GM18502 (cell line): ENCODE measurements at regions not wholly inside any gene's neighbourhood (a gene's known extent, or its start where the extent isn't known, plus 50 kb on each side); places are given as distances from the start of the nearest gene placed in this dataset.

Experiments
- ATAC-seq: cut with Tn5 transposase; IDR thresholded peaks from one replicate; pipeline ENCODE4 v1.9.1; 2021; ENCODE audit warnings: mild to moderate bottlenecking; ENCODE audit not compliant: unreplicated experiment, poor library complexity

GRCh38 chr12:125458552-125459268 lies 393.5 kb downstream of the AACS start:
- ATAC-seq, result no peak

DNA sequence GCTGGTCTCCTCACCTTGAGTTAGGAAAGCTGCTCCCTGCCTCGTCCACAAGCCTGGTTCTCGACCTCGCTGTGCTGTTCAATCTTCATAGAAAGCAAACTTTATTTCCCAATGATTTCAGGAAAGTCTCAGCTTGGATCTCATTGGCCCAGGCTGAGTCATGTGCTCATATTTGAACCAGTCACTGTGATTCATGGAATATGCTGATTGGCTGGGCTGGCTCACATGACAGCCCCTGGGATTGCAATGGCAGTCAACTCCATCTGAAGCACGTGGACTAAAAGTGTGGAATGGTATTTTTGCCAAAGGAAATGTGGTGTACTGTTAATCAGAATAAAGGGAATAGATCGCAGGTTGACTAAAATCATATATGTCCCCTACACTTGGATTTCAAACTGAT lies 396.6 kb downstream of the AACS start:
- no peak for ATAC-seq

- no peak for ATAC-seq
These were observed 398.2 kb downstream of the AACS start for GRCh38 chr12:125463386-125463785.

- ATAC-seq, result no peak
These were observed 402.1 kb downstream of the AACS start for GRCh38 chr12:125467363-125467762.

DNA sequence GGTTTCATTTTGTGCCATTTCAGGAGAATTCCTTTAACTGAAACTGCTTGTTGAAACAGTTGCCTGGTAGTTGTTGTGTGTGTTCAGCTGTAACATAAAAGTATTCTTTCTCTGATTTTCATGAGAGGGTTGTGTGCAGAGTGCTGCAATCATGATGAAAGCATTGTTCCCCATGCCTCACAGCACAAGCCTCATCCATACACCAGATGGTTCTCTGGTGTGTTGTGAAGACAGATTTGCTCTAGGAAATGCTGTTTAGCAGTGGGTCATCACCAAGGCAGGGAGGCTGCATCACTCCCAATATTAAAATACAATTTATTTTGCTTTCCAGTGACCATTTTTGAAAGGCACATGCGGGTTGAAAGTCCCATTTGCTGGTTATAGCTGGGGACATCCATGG lies 404.4 kb downstream of the AACS start:
- no peak for ATAC-seq

- ATAC-seq, result no peak
These were observed 405.9 kb downstream of the AACS start for GRCh38 chr12:125470838-125471783.

DNA sequence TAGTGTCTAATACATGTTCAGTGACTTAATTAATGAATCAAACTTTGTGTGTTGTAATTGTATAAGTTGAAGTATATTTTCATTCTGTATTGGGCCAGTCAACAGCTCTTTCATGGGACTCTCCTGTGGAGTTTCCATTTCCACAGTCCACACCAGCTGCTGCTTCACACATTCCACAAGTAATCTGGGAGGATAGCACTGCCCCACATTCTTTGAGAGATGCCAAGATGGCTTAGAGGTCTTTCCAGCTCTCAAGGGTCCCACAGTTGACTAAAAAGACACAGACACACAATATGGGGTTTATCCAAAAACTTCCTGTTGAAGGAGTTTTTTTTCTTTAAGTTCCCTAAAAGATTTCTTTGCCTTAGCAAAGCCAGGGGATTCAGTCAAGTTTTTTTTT lies 408.3 kb downstream of the AACS start:
- ATAC-seq, result no peak

DNA sequence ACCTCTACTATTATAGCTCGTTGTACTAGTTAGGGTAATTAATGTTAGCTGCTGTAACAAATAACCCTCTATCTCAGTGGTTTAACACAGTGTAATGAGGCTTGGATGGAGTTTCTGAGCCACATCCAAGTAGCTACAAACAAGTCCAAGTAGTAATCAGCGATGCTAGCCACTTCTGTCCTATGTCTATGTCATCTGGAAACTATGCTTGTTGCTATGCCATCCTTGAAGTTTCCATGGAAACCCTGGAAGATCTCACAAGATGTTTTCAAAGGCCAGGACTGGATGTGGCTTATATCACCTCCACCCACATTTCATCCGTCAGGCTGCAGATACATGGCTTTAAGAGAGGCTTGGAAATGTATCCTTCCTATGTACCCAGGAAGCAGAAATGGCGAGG lies 422.1 kb downstream of the AACS start:
- ATAC-seq, result no peak

DNA sequence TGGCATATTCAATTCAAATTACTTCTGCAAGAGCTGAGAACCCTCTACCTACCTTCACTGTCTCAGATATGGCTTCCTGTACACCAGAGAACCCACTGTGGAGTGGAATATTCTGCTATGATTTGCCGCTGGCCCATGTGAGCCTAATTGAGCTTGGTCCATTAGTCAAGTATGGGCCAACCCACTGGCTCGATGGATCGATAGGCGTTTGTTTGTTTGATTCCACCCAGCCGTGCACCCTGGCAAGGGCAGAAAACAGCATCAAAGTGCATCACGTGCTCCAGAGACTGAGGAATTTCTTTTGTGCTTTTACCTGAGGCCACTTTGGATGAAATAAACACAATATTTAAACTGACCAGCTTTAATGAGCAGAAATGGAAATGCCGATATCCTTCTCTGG lies 426.3 kb downstream of the AACS start:
- ATAC-seq, result no peak

GRCh38 chr12:125492354-125493270 lies 427.4 kb downstream of the AACS start:
- ATAC-seq, result no peak

- ATAC-seq, result no peak
These were observed 428.6 kb downstream of the AACS start for GRCh38 chr12:125493704-125494308.

- no peak for ATAC-seq
These were observed 437.9 kb downstream of the AACS start for GRCh38 chr12:125503128-125503527.

GRCh38 chr12:125509195-125509594 lies 444.0 kb downstream of the AACS start:
- ATAC-seq, result no peak

- ATAC-seq, result no peak
These were observed 447.5 kb downstream of the AACS start for GRCh38 chr12:125512541-125513298.

DNA sequence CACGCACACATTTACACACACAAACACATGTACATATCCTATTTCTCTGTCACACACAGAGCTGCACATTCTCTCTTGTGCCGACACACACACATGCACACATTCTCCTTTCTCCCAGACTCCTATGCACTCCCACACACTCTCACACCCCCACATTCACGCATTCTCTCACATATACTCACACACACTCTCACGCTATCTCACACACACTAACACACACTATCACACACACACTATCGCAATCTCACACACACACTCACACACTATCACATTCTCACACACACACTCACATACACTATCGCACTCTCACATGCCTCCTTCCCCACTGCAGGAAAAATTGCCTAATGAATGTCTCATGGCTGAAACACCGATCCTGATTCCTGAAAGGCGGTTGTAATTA lies 450.7 kb downstream of the AACS start:
- no peak for ATAC-seq

DNA sequence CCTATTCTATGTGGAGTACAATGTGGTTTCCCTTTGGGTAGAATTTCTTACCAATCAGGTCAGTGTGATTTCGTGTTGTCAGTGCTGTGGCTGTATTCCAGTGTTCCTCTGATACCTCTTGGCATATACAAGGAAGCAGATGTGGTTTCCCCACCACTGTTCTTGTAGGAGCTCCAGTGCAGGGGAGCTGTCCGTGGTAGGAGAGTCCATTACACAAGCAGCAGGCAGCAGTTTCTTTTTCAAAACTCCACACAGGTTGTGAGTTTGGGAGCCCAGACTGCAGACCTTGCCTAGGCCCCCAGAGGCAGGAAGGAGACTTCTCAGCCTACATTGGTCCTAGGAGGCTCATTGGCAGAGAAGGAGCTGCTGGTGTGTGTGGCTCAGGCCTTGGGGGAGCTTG lies 452.8 kb downstream of the AACS start:
- no peak for ATAC-seq

- no peak for ATAC-seq
These were observed 453.9 kb downstream of the AACS start for GRCh38 chr12:125519026-125519651.

GRCh38 chr12:125525879-125526278 lies 460.6 kb downstream of the AACS start:
- ATAC-seq, result no peak

DNA sequence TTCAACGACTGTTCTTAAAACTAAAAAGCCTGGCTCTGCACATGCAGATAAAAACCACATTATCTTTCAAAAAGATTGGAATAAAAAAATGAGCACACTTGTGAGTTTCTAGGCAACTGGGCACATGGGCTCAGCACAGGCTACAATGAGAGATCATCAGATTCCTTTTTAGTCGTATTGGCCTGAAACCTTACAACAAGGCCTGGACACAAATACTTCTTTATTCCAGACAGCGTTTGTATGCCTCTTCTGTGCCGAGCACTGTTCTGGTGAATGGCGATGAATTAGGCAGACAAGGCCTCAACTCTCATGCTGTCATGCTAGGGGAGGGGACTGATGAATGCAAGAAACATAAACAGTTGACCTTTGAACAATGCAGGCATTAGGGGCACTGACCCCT lies 463.0 kb downstream of the AACS start:
- ATAC-seq, result no peak
